ENCODE measurements at regions not wholly inside any gene's neighbourhood (a gene's known extent, or its start where the extent isn't known, plus 50 kb on each side); places are given as distances from the start of the nearest gene placed in this dataset.

DNA sequence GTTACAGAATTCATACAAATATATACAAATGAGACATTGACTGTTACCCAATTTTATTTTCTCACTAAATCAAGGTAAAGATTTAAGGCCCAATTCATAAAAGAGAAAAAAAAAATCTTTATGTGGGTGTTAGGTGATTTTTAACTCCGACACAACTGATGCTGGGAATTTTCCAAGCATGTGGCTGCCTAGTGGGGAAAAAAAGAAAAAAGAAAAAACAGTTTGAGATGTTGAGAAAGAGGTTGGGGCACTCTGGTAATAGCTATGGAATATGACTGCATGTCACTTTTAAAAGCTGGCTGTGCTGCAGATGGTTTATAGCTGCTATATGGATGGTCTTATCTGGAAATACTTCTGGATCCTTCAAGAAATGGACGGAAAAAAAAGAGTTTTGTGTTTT, 739.9 kb upstream of the SOX9 start:
- Histone ChIP-seq H3K9me3 (ENCODE audit: control insufficient read depth, low read depth, low read length) (no peaks in the 10 kb centered on the region), H3K9me1 (ENCODE audit: control insufficient read depth, extremely low read depth, insufficient read depth, low read length) (no peaks in the 10 kb centered on the region), H3K27me3 (ENCODE audit: control insufficient read depth, extremely low read depth, insufficient read depth, low read length) (no peaks in the 10 kb centered on the region), H3K36me3 (ENCODE audit: control insufficient read depth in 2 of 2, extremely low read depth in 1 of 2, insufficient read depth in 2 of 2, low read length in 2 of 2) (no peaks in the 10 kb centered on the region), H3K79me2 (ENCODE audit: control insufficient read depth, insufficient read depth, low read length) (no peaks in the 10 kb centered on the region), H3K9ac (ENCODE audit: control insufficient read depth, extremely low read depth, insufficient read depth, low read length) (no peak overlapping the region), H3K27ac (ENCODE audit: control insufficient read depth, insufficient read depth, low read length) (no peak overlapping the region), H3K4me1 (ENCODE audit: control insufficient read depth, extremely low read depth, insufficient read depth, low read length) (no peaks in the 10 kb centered on the region), H4K20me1 (ENCODE audit: control insufficient read depth, extremely low read depth, insufficient read depth, low read length) (no peaks in the 10 kb centered on the region), H2AFZ (ENCODE audit: control insufficient read depth, low read length) (no peak overlapping the region), H3K4me3 (ENCODE audit: control insufficient read depth in 2 of 3, extremely low read depth in 1 of 3, insufficient read depth in 2 of 3, low read depth in 1 of 3, low read length in 3 of 3) (no peak overlapping the region), H3K4me2 (ENCODE audit: control insufficient read depth, extremely low read depth, insufficient read depth, low read depth, low read length) (no peak overlapping the region)
- TF ChIP-seq EZH2 (IDR thresholded peaks at IDR 0.05; ENCODE audit: low read length), result no peak
- TF ChIP-seq, protein P1, sequence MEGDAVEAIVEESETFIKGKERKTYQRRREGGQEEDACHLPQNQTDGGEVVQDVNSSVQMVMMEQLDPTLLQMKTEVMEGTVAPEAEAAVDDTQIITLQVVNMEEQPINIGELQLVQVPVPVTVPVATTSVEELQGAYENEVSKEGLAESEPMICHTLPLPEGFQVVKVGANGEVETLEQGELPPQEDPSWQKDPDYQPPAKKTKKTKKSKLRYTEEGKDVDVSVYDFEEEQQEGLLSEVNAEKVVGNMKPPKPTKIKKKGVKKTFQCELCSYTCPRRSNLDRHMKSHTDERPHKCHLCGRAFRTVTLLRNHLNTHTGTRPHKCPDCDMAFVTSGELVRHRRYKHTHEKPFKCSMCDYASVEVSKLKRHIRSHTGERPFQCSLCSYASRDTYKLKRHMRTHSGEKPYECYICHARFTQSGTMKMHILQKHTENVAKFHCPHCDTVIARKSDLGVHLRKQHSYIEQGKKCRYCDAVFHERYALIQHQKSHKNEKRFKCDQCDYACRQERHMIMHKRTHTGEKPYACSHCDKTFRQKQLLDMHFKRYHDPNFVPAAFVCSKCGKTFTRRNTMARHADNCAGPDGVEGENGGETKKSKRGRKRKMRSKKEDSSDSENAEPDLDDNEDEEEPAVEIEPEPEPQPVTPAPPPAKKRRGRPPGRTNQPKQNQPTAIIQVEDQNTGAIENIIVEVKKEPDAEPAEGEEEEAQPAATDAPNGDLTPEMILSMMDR (optimal IDR thresholded peaks at IDR 0.05 in 1 of 3, IDR thresholded peaks at IDR 0.05 in 1 of 3, conservative IDR thresholded peaks at IDR 0.05 in 1 of 3; ENCODE audit: extremely low read depth in 1 of 3, insufficient read depth in 2 of 3, low read length in 3 of 3), result no peak
- FAIRE-seq (no peak), DNase-seq (ENCODE audit: low read depth, low spot score) (no peak)
- dilution Hi-C loops (cut with MboI; ENCODE audit: extremely low pct_ligation_motif_present, low sequenced_read_pairs), result no loop called here

DNA sequence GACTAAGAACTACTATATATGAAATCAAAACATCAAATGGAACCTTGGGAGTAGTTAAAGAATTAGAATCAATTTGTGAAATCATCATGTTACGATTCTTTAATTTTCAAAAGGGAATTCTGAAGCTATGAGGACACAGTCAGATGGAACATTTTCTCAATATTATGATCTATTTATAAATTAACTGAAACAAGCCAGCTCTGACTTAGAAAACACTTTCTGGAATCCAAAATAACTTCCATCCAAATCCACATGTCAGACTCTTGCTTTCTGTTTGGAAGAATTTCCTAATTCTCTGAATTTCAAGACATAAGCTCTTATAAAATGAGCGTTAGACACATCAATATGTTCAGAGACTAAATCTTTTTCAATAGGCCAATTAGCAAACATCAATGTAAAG, 737.7 kb upstream of the SOX9 start:
- TF ChIP-seq, protein P1 (optimal IDR thresholded peaks at IDR 0.05 in 1 of 3, IDR thresholded peaks at IDR 0.05 in 1 of 3, conservative IDR thresholded peaks at IDR 0.05 in 1 of 3; ENCODE audit: extremely low read depth in 1 of 3, insufficient read depth in 2 of 3, low read length in 3 of 3), result no peak
- TF ChIP-seq EZH2 (IDR thresholded peaks at IDR 0.05; ENCODE audit: low read length), result no peak
- Histone ChIP-seq H3K9me1 (ENCODE audit: control insufficient read depth, extremely low read depth, insufficient read depth, low read length) (no peaks in the 10 kb centered on the region), H3K27me3 (ENCODE audit: control insufficient read depth, extremely low read depth, insufficient read depth, low read length) (no peaks in the 10 kb centered on the region), H4K20me1 (ENCODE audit: control insufficient read depth, extremely low read depth, insufficient read depth, low read length) (no peaks in the 10 kb centered on the region), H3K4me2 (ENCODE audit: control insufficient read depth, extremely low read depth, insufficient read depth, low read depth, low read length) (no peak overlapping the region), H3K9me3 (ENCODE audit: control insufficient read depth, low read depth, low read length) (peaks cover 1% of the 10 kb centered on the region), H3K4me1 (ENCODE audit: control insufficient read depth, extremely low read depth, insufficient read depth, low read length) (no peaks in the 10 kb centered on the region), H3K79me2 (ENCODE audit: control insufficient read depth, insufficient read depth, low read length) (no peaks in the 10 kb centered on the region), H3K27ac (ENCODE audit: control insufficient read depth, insufficient read depth, low read length) (no peak overlapping the region), H3K9ac (ENCODE audit: control insufficient read depth, extremely low read depth, insufficient read depth, low read length) (no peak overlapping the region), H2AFZ (ENCODE audit: control insufficient read depth, low read length) (no peak overlapping the region), H3K36me3 (ENCODE audit: control insufficient read depth in 2 of 2, extremely low read depth in 1 of 2, insufficient read depth in 2 of 2, low read length in 2 of 2) (no peaks in the 10 kb centered on the region), H3K4me3 (ENCODE audit: control insufficient read depth in 2 of 3, extremely low read depth in 1 of 3, insufficient read depth in 2 of 3, low read depth in 1 of 3, low read length in 3 of 3) (no peak overlapping the region)
- dilution Hi-C loops (cut with MboI; ENCODE audit: extremely low pct_ligation_motif_present, low sequenced_read_pairs), result no loop called here
- FAIRE-seq (no peak), DNase-seq (ENCODE audit: low read depth, low spot score) (no peak)

All from keratinocyte (primary cell).